HepG2 (cell line): ENCODE measurements at regions not wholly inside any gene's neighbourhood (a gene's known extent, or its start where the extent isn't known, plus 50 kb on each side); places are given as distances from the start of the nearest gene placed in this dataset.

Source experiments
- ATAC-seq: fragments of 200-7000 bp; cut with Tn5 transposase; 3 replicates; pipeline ENCODE4 v1.9.1; 2020; ENCODE audit warnings: mild to moderate bottlenecking, moderate library complexity
- BruUV-seq: library from RNA; stranded (reverse); fragments of 400-500 nt; replicated peaks from 2 replicates; lab custom pipeline; 2021; lab: Mats Ljungman, UMichigan
- CTCF ChIA-PET: fragments of 300-600 bp; formaldehyde crosslinking; extraction: SDS; loops from one replicate; lab custom pipeline; 2021; ENCODE audit warnings: low total read pairs, inconsistent platforms, low intra/inter-chr PET ratio; lab: Yijun Ruan, JAX
- POLR2A ChIA-PET: fragments of 350-600 bp; sonication (Branson Sonifier 250); formaldehyde crosslinking; loops from one replicate; lab custom pipeline; 2020; ENCODE audit warnings: antibody characterized with exemption, inconsistent platforms; lab: Yijun Ruan, JAX
- DNase-seq: peaks from one replicate; pipeline ENCODE4 v3.0.0-alpha.2; 2015; ENCODE audit warnings: low spot score
- FAIRE-seq: peaks from 3 replicates; lab custom pipeline; 2011; peaks lifted over from hg19 to GRCh38; lab: Jason Lieb, UNC
- H2AFZ ChIP-seq: one replicate; pipeline ENCODE4 v1.6.1; 2011; ENCODE audit warnings: low read length, inconsistent platforms
- H3K27ac ChIP-seq: fragments of 300-600 bp; 3 replicates; pipeline ENCODE4 v1.8.0; 2011; ENCODE audit warnings: mixed run types, mild to moderate bottlenecking, mixed read lengths, low read length, inconsistent platforms; ENCODE audit not compliant: insufficient read depth; ENCODE audit errors: extremely low read length
- H3K27me3 ChIP-seq, 2 experiments: fragments of 200-600 bp in 1 of 2; 2 replicates in 1 of 2; 3 replicates in 1 of 2; pipeline versions ENCODE4 v1.6.0 to v1.8.0; 2011; ENCODE audit warnings: low read length in 2 of 2, mild to moderate bottlenecking in 2 of 2, moderate library complexity in 2 of 2, inconsistent platforms in 1 of 2; ENCODE audit not compliant: insufficient read depth in 2 of 2, control insufficient read depth in 1 of 2
- H3K36me3 ChIP-seq, 2 experiments: fragments of 200-600 bp in 1 of 2; replicated peaks in 1 of 2; 2 replicates in 1 of 2; 3 replicates in 1 of 2; pipeline versions ENCODE4 v1.5.1 to v1.8.0; 2011; ENCODE audit warnings: low read length in 2 of 2, inconsistent platforms in 1 of 2; ENCODE audit not compliant: insufficient read depth in 2 of 2, control insufficient read depth in 1 of 2
- H3K4me1 ChIP-seq: 2 replicates; pipeline ENCODE4 v1.5.1; 2012; ENCODE audit warnings: low read length, inconsistent platforms; ENCODE audit not compliant: insufficient read depth
- H3K4me2 ChIP-seq: 2 replicates; pipeline ENCODE4 v1.6.0; 2011; ENCODE audit warnings: low read depth, low read length, inconsistent platforms
- H3K4me3 ChIP-seq, 3 experiments: fragments of 200-600 bp in 1 of 3; sonication (generic), shearing (Covaris generic) in 1 of 3; replicated peaks in 1 of 3; 2 replicates each; pipeline ENCODE4 v1.5.1; 2011 to 2016; ENCODE audit warnings: low read length in 3 of 3, inconsistent platforms in 2 of 3, low read depth in 2 of 3, mild to moderate bottlenecking in 2 of 3, control low read depth in 1 of 3, mixed read lengths in 1 of 3; ENCODE audit not compliant: insufficient read depth in 1 of 3
- H3K79me2 ChIP-seq: one replicate; pipeline ENCODE4 v1.6.1; 2011; ENCODE audit warnings: low read length, inconsistent platforms; ENCODE audit not compliant: insufficient read depth
- H3K9ac ChIP-seq: 2 replicates; pipeline ENCODE4 v1.6.0; 2011; ENCODE audit warnings: mild to moderate bottlenecking, low read depth, low read length, inconsistent platforms; ENCODE audit not compliant: insufficient read depth
- H3K9me3 ChIP-seq: 2 replicates; pipeline ENCODE4 v1.5.1; 2012; ENCODE audit warnings: mild to moderate bottlenecking, low read length
- H4K20me1 ChIP-seq: 2 replicates; pipeline ENCODE4 v1.6.0; 2011; ENCODE audit warnings: inconsistent platforms, mild to moderate bottlenecking, low read length, moderate library complexity; ENCODE audit not compliant: insufficient read depth
- GATAD1 ChIP-seq: IDR thresholded peaks from 2 replicates; pipeline ENCODE4 v1.6.1; 2016; ENCODE audit warnings: missing genetic modification reagents, missing compliant biosample characterization
- HNRNPH1 ChIP-seq: fragments of 200-400 bp; formaldehyde crosslinking; optimal IDR thresholded peaks from 2 replicates; pipeline ENCODE3; 2017; ENCODE audit warnings: mild to moderate bottlenecking, low read depth, low read length
- in situ Hi-C: cut with HindIII; loops from 2 replicates; pipeline ENCODE4 v1.10.0; 2017; ENCODE audit warnings: low pct_unique_long_range_greater_than_20kb; ENCODE audit not compliant: extremely low pct_ligation_motif_present
- intact Hi-C: fragments of 100-400 bp; cut with micrococcal nuclease; formaldehyde crosslinking; loops from one replicate; pipeline ENCODE4 v1.10.0; 2022; ENCODE audit not compliant: unreplicated experiment
- TF ChIP-seq, protein P1 (sequence below): sonication (generic); formaldehyde crosslinking; IDR thresholded peaks from 2 replicates; pipeline ENCODE4 v1.8.1; 2023; ENCODE audit warnings: mild to moderate bottlenecking, missing genetic modification reagents, borderline replicate concordance
- TF ChIP-seq, protein P2 (sequence below): sonication (generic); formaldehyde crosslinking; IDR thresholded peaks from 2 replicates; pipeline ENCODE4 v1.5.1; 2020; ENCODE audit warnings: mild to moderate bottlenecking, missing genetic modification reagents, borderline replicate concordance

DNA sequence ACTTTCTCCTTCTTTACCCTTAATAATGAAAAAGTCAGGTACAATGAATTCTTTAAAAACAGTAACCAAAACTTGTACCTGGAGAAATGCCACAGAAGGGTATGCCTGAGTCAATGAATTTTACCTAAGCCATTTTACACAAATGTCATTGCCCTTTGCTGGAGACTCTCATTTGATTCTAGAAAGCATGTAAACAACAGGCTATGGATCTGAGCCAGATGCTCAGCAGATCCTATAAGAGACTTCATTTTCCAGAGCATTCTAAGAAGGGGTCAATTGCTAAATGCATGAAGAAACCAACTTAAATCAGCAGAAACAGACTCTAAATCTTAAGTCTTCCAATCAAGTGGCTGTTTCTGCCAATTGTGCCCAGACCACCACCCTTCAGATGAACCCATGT is 83.8 kb upstream of the GALNT15 start:
- Histone ChIP-seq H3K27me3 (no peaks in the 10 kb centered on the region), H4K20me1 (no peaks in the 10 kb centered on the region), H2AFZ (no peak overlapping the region), H3K9ac (no peak overlapping the region), H3K79me2 (no peaks in the 10 kb centered on the region), H3K36me3 (no peaks in the 10 kb centered on the region), H3K4me2 (no peak overlapping the region), H3K4me1 (no peaks in the 10 kb centered on the region), H3K27ac (no peak overlapping the region), H3K9me3 (no peaks in the 10 kb centered on the region), H3K4me3 (no peak overlapping the region)
- TF ChIP-seq HNRNPH1 = no peak
- TF ChIP-seq, protein P1, sequence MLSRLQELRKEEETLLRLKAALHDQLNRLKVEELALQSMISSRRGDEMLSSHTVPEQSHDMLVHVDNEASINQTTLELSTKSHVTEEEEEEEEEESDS (CRISPR knock-in tag) = no peak
- TF ChIP-seq GATAD1 = no peak
- TF ChIP-seq, protein P2, sequence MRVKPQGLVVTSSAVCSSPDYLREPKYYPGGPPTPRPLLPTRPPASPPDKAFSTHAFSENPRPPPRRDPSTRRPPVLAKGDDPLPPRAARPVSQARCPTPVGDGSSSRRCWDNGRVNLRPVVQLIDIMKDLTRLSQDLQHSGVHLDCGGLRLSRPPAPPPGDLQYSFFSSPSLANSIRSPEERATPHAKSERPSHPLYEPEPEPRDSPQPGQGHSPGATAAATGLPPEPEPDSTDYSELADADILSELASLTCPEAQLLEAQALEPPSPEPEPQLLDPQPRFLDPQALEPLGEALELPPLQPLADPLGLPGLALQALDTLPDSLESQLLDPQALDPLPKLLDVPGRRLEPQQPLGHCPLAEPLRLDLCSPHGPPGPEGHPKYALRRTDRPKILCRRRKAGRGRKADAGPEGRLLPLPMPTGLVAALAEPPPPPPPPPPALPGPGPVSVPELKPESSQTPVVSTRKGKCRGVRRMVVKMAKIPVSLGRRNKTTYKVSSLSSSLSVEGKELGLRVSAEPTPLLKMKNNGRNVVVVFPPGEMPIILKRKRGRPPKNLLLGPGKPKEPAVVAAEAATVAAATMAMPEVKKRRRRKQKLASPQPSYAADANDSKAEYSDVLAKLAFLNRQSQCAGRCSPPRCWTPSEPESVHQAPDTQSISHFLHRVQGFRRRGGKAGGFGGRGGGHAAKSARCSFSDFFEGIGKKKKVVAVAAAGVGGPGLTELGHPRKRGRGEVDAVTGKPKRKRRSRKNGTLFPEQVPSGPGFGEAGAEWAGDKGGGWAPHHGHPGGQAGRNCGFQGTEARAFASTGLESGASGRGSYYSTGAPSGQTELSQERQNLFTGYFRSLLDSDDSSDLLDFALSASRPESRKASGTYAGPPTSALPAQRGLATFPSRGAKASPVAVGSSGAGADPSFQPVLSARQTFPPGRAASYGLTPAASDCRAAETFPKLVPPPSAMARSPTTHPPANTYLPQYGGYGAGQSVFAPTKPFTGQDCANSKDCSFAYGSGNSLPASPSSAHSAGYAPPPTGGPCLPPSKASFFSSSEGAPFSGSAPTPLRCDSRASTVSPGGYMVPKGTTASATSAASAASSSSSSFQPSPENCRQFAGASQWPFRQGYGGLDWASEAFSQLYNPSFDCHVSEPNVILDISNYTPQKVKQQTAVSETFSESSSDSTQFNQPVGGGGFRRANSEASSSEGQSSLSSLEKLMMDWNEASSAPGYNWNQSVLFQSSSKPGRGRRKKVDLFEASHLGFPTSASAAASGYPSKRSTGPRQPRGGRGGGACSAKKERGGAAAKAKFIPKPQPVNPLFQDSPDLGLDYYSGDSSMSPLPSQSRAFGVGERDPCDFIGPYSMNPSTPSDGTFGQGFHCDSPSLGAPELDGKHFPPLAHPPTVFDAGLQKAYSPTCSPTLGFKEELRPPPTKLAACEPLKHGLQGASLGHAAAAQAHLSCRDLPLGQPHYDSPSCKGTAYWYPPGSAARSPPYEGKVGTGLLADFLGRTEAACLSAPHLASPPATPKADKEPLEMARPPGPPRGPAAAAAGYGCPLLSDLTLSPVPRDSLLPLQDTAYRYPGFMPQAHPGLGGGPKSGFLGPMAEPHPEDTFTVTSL = no peak
- BruUV-seq = no TSS peak
- in situ Hi-C loops (no loop called here), intact Hi-C loops (no loop called here)
- CTCF ChIA-PET = no interaction called here
- POLR2A ChIA-PET = no interaction called here
- FAIRE-seq = no peak
- DNase-seq = no peak
- ATAC-seq = no peak
